ENCODE measurements at regions not wholly inside any gene's neighbourhood (a gene's known extent, or its start where the extent isn't known, plus 50 kb on each side); places are given as distances from the start of the nearest gene placed in this dataset.

DNA sequence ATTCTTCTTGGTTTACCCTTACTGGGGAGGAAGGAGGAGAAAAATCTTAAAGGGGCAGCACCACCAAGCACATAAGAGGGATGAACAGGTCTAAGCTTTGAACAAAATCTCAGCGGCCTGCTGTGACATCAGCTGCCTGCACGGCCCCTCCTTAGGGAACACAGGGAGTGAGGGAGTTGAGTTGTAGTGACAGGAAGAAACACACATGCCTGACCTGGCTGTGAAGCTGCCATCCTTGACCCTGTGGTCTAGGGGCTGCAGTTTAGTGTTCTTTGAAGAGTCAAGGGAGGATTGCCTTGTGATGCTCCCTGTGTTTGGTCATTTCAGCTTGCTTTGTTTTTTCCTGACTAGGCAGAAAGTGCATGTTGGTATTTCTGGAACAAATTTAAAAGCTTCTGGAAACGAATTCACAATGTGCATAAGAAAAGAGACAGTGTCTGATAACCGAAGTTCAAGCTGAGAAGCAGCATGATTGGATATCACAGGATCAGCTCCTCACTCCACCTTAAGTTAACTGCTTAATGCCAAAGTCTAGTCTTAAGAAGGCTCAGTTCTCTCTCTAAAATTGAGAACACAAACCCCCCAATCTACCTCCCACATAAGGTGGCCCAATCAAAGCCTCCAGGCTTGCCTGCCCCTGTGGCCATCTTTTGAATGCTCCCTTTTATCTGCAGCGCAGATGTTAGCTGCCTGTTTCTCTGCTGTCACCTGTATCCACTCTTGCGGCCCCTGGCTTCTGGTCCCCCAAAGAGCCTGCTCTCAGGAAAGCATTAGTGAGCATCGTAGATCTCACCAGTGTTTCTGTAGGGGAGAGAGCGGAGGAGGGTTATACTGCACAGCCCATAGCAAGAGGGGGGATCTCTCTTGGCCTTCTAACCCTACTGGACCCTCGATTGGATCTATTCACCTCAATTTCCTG, 82.2 kb downstream of the SCN11A start:
- FAIRE-seq (no peak), DNase-seq (no peak)
- no peak overlapping the region for H3K27ac ChIP-seq (ENCODE audit: low read depth in 1 of 3, low read length in 2 of 3)
- no peaks in the 10 kb centered on the region for H3K27me3 ChIP-seq (ENCODE audit: control insufficient read depth in 3 of 3, insufficient read depth in 3 of 3, low read length in 3 of 3)
- no peaks in the 10 kb centered on the region for H3K9me3 ChIP-seq (ENCODE audit: control insufficient read depth in 2 of 2, insufficient read depth in 1 of 2, low read depth in 1 of 2, low read length in 1 of 2)
- H3K36me3 ChIP-seq (ENCODE audit: control insufficient read depth in 3 of 3, insufficient read depth in 2 of 3, low read depth in 1 of 3, low read length in 3 of 3), result no peaks in the 10 kb centered on the region
- WGBS, 3 donors, result 52 to 59% (median 53%) methylated on average over 9 of the region's 9 CpGs
- no peaks in the 10 kb centered on the region for H3K4me1 ChIP-seq (ENCODE audit: control insufficient read depth in 3 of 3, insufficient read depth in 2 of 3, low read depth in 1 of 3, low read length in 2 of 3)
- H3K4me3 ChIP-seq (ENCODE audit: low read depth in 1 of 3, low read length in 3 of 3), result no peak overlapping the region

DNA sequence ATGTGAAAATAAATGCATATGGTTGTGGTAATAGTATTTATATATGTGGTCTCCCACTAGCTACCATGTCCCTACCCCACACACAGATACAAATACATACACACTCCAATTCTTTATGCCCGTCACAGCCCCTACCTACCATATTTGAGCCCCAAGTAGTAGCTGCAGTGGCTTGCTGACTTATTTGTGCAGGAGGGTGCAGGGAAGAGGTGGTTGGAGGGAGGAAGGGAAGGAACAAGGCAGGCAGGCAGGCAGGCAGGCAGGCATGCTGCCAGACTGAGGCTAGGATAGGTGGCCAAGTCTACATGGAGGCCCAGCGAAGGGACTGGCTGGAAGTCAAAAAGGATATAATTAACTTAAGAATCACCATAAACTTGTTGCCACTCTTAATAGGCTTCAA, 82.9 kb downstream of the SCN11A start:
- DNase-seq, result no peak
- no peak overlapping the region for H3K27ac ChIP-seq (ENCODE audit: low read depth in 1 of 3, low read length in 2 of 3)
- WGBS, 3 donors, result 77 to 88% (median 79%) methylated on average over 2 of the region's 2 CpGs
- no peaks in the 10 kb centered on the region for H3K9me3 ChIP-seq (ENCODE audit: control insufficient read depth in 2 of 2, insufficient read depth in 1 of 2, low read depth in 1 of 2, low read length in 1 of 2)
- no peaks in the 10 kb centered on the region for H3K36me3 ChIP-seq (ENCODE audit: control insufficient read depth in 3 of 3, insufficient read depth in 2 of 3, low read depth in 1 of 3, low read length in 3 of 3)
- H3K27me3 ChIP-seq (ENCODE audit: control insufficient read depth in 3 of 3, insufficient read depth in 3 of 3, low read length in 3 of 3), result no peaks in the 10 kb centered on the region
- no peak for FAIRE-seq
- no peak overlapping the region for H3K4me3 ChIP-seq (ENCODE audit: low read depth in 1 of 3, low read length in 3 of 3)
- no peaks in the 10 kb centered on the region for H3K4me1 ChIP-seq (ENCODE audit: control insufficient read depth in 3 of 3, insufficient read depth in 2 of 3, low read depth in 1 of 3, low read length in 2 of 3)

DNA sequence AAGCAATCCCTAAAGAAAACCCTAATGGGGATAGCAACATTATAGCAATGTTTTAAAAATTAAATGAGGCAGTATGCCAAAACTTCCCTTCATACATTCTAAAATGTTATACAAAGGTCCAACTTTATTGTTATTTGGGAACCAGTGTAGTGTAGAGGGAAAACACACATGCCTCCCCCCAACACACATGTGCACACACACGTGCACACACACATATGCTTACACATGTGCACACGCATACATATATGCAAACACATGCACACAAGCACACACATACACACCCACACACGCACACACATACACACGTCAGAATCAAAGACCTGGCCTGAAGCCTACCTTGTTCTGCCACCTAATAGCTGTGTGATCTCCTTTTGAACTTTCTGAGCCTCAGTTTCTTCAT, 83.3 kb downstream of the SCN11A start:
- H3K4me3 ChIP-seq (ENCODE audit: low read depth in 1 of 3, low read length in 3 of 3), result no peak overlapping the region
- H3K9me3 ChIP-seq (ENCODE audit: control insufficient read depth in 2 of 2, insufficient read depth in 1 of 2, low read depth in 1 of 2, low read length in 1 of 2), result no peaks in the 10 kb centered on the region
- no peak overlapping the region for H3K27ac ChIP-seq (ENCODE audit: low read depth in 1 of 3, low read length in 2 of 3)
- H3K36me3 ChIP-seq (ENCODE audit: control insufficient read depth in 3 of 3, insufficient read depth in 2 of 3, low read depth in 1 of 3, low read length in 3 of 3), result no peaks in the 10 kb centered on the region
- 74 to 84% (median 78%) methylated on average over 4 of the region's 4 CpGs for WGBS, 3 donors
- H3K27me3 ChIP-seq (ENCODE audit: control insufficient read depth in 3 of 3, insufficient read depth in 3 of 3, low read length in 3 of 3), result no peaks in the 10 kb centered on the region
- DNase-seq (no peak), FAIRE-seq (no peak)
- no peaks in the 10 kb centered on the region for H3K4me1 ChIP-seq (ENCODE audit: control insufficient read depth in 3 of 3, insufficient read depth in 2 of 3, low read depth in 1 of 3, low read length in 2 of 3)

DNA sequence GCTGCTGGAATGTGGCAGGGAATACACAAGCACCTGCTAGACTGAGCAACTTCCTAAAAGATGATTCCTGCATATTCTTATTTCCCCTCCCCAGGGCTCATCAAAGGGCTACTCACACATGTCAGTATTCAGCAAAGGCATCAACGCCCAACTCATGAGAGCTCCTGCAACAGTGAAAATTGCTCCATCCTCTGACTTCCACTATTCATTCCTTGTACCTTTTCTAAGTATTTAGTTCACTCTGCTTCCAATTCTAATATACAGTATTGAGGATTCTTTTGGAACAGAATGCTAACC, 84.1 kb downstream of the SCN11A start:
- no peaks in the 10 kb centered on the region for H3K36me3 ChIP-seq (ENCODE audit: control insufficient read depth in 3 of 3, insufficient read depth in 2 of 3, low read depth in 1 of 3, low read length in 3 of 3)

DNA sequence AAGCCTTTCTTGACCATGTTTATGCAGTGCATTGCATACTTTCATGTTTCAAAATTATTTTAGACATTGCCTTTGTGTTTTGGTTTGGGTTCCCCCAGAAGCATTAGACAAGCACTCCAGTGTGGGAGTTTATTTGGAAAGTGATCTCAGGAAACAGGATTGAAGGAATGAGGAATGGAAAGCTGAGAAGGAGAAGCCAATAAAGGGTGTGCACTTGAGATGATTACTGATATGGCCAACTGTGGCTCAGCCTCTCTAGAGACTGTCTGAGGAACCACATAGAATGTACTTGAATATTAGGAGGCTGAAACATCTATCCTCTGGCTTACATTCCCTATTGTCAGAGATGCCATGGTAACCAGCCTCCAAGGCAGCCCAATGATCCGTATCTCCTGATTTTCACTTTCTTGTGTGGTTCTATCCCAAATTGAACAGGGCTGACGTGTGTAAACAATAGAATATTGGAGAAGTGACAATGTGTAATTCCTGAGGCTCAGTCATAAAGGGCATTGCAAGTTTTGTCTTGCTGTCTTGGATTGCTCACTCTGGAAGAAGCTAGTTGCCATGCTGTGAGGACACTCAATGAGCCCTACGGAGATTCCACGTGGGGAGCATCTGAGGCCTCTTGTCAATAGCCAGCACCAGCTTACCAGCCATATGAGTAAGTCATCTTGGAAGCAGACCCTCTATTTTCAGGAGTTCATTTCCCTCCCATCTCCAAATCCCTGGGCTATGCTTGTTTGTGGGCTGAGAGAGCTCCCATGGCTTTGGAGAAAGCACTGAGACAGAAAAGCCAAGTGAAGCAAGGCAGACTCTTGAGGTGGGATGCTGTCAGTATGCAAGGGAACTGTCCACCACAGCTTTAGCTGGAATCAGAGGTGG, 84.7 kb downstream of the SCN11A start:
- Histone ChIP-seq H3K4me3 (ENCODE audit: low read depth in 1 of 3, low read length in 3 of 3) (no peak overlapping the region), H3K27ac (ENCODE audit: low read depth in 1 of 3, low read length in 2 of 3) (no peak overlapping the region), H3K36me3 (ENCODE audit: control insufficient read depth in 3 of 3, insufficient read depth in 2 of 3, low read depth in 1 of 3, low read length in 3 of 3) (no peaks in the 10 kb centered on the region), H3K27me3 (ENCODE audit: control insufficient read depth in 3 of 3, insufficient read depth in 3 of 3, low read length in 3 of 3) (no peaks in the 10 kb centered on the region), H3K4me1 (ENCODE audit: control insufficient read depth in 3 of 3, insufficient read depth in 2 of 3, low read depth in 1 of 3, low read length in 2 of 3) (no peaks in the 10 kb centered on the region), H3K9me3 (ENCODE audit: control insufficient read depth in 2 of 2, insufficient read depth in 1 of 2, low read depth in 1 of 2, low read length in 1 of 2) (no peaks in the 10 kb centered on the region)
- WGBS, 3 donors, result 76 to 84% (median 78%) methylated on average over 4 of the region's 4 CpGs
- no peak for DNase-seq
- no peak for FAIRE-seq

More for the DNA sequence above, 84.1 kb downstream of the SCN11A start:
- 35 to 72% (median 43%) methylated on average over 1 of the region's 1 CpG for WGBS, 3 donors
- H3K4me3 ChIP-seq (ENCODE audit: low read depth in 1 of 3, low read length in 3 of 3), result no peak overlapping the region
- FAIRE-seq, result no peak
- H3K27me3 ChIP-seq (ENCODE audit: control insufficient read depth in 3 of 3, insufficient read depth in 3 of 3, low read length in 3 of 3), result no peaks in the 10 kb centered on the region
- no peak overlapping the region for H3K27ac ChIP-seq (ENCODE audit: low read depth in 1 of 3, low read length in 2 of 3)
- no peaks in the 10 kb centered on the region for H3K4me1 ChIP-seq (ENCODE audit: control insufficient read depth in 3 of 3, insufficient read depth in 2 of 3, low read depth in 1 of 3, low read length in 2 of 3)
- DNase-seq, result no peak
- no peaks in the 10 kb centered on the region for H3K9me3 ChIP-seq (ENCODE audit: control insufficient read depth in 2 of 2, insufficient read depth in 1 of 2, low read depth in 1 of 2, low read length in 1 of 2)

DNA sequence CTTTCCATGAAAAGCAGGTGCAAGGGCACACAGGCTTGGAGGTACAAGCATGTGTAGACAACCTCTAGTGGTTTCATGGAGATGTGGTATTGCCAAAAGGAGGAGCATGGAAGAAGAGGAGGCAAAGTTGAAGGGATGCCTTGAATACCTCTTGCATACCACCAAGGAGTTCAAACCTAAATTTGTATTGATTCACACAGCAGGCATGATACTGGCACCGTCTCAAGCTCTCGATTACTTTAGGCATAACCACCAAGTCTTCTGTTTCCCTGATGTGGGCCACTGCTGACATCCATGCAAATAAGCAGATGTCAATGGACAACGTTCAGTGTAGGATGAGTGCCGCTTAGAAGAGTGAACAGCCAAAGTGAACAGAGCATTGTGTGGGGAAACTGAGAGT, 87.1 kb downstream of the SCN11A start:
- no peaks in the 10 kb centered on the region for H3K36me3 ChIP-seq (ENCODE audit: control insufficient read depth in 3 of 3, insufficient read depth in 2 of 3, low read depth in 1 of 3, low read length in 3 of 3)
- no peak overlapping the region for H3K4me3 ChIP-seq (ENCODE audit: low read depth in 1 of 3, low read length in 3 of 3)
- no peak overlapping the region for H3K27ac ChIP-seq (ENCODE audit: low read depth in 1 of 3, low read length in 2 of 3)
- no peaks in the 10 kb centered on the region for H3K9me3 ChIP-seq (ENCODE audit: control insufficient read depth in 2 of 2, insufficient read depth in 1 of 2, low read depth in 1 of 2, low read length in 1 of 2)
- H3K4me1 ChIP-seq (ENCODE audit: control insufficient read depth in 3 of 3, insufficient read depth in 2 of 3, low read depth in 1 of 3, low read length in 2 of 3), result no peaks in the 10 kb centered on the region
- H3K27me3 ChIP-seq (ENCODE audit: control insufficient read depth in 3 of 3, insufficient read depth in 3 of 3, low read length in 3 of 3), result no peaks in the 10 kb centered on the region
- 88 to 89% (median 89%) methylated on average over 4 of the region's 4 CpGs for WGBS, 3 donors
- DNase-seq (no peak), FAIRE-seq (no peak)

DNA sequence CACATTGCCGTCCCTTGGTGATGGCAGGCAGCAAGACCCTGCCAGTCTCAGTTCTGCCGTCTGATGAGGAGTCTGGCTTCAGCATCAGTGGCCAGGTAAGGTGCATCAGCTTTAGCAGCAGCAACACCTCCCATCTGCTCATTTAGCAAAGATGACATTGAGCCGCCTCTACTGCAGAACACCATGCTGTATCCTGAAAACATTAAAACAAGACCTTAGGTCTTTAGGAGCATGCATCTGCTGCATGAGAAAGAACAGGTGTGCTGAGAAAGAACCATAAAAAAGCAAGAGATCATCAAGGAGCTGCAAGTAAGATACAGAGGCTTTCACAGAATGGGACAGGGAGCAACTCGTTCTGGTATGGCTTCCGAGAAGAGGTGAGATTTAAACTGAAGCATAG, 87.5 kb downstream of the SCN11A start:
- FAIRE-seq, result no peak

DNA sequence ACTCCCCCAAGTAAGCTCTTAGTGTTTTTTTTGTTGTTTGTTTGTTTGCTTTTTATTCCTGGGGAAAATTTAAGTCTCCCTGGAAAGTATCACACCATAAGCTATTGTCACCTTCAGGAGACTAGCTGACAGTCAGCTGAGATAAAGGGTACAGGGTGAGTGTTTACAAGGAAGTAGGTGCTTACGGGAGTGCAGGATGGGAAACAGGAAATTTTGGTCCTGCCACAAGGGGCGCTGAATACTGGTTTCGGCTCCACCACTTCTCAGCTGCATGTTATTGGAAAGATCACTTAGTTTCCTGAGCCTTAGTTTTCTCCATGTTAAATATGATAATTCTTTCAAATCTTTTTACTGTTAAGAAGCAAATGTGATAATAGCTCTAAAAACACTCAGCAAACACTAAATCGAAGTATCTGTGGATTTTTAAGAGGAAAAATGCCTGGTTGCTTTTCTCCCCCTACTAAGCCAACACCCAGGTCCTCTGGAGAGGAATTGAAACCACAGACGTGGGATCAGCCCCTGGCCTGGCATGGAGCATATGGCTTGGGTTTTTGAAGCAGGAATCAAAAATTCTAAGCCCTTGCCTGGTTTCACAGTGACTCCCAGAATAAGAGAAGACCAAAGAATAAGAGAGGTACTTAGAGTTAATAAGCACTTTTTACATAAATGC, 90.7 kb downstream of the SCN11A start:
- H3K27me3 ChIP-seq (ENCODE audit: control insufficient read depth in 3 of 3, insufficient read depth in 3 of 3, low read length in 3 of 3), result no peaks in the 10 kb centered on the region
- no peaks in the 10 kb centered on the region for H3K9me3 ChIP-seq (ENCODE audit: control insufficient read depth in 2 of 2, insufficient read depth in 1 of 2, low read depth in 1 of 2, low read length in 1 of 2)
- 5 to 10% (median 9%) methylated on average over 5 of the region's 5 CpGs for WGBS, 3 donors
- H3K4me1 ChIP-seq (ENCODE audit: control insufficient read depth in 3 of 3, insufficient read depth in 2 of 3, low read depth in 1 of 3, low read length in 2 of 3), result no peaks in the 10 kb centered on the region
- FAIRE-seq, result no peak
- H3K36me3 ChIP-seq (ENCODE audit: control insufficient read depth in 3 of 3, insufficient read depth in 2 of 3, low read depth in 1 of 3, low read length in 3 of 3), result no peaks in the 10 kb centered on the region
- peak; percentile 53 to 64 for DNase-seq
- no peak overlapping the region for H3K27ac ChIP-seq (ENCODE audit: low read depth in 1 of 3, low read length in 2 of 3)
- no peak overlapping the region for H3K4me3 ChIP-seq (ENCODE audit: low read depth in 1 of 3, low read length in 3 of 3)

More for the DNA sequence above, 87.5 kb downstream of the SCN11A start:
- Histone ChIP-seq H3K4me1 (ENCODE audit: control insufficient read depth in 3 of 3, insufficient read depth in 2 of 3, low read depth in 1 of 3, low read length in 2 of 3) (no peaks in the 10 kb centered on the region), H3K4me3 (ENCODE audit: low read depth in 1 of 3, low read length in 3 of 3) (no peak overlapping the region), H3K27ac (ENCODE audit: low read depth in 1 of 3, low read length in 2 of 3) (no peak overlapping the region), H3K36me3 (ENCODE audit: control insufficient read depth in 3 of 3, insufficient read depth in 2 of 3, low read depth in 1 of 3, low read length in 3 of 3) (no peaks in the 10 kb centered on the region), H3K27me3 (ENCODE audit: control insufficient read depth in 3 of 3, insufficient read depth in 3 of 3, low read length in 3 of 3) (no peaks in the 10 kb centered on the region), H3K9me3 (ENCODE audit: control insufficient read depth in 2 of 2, insufficient read depth in 1 of 2, low read depth in 1 of 2, low read length in 1 of 2) (no peaks in the 10 kb centered on the region)
- WGBS, 3 donors, result 83 to 88% (median 83%) methylated on average over 5 of the region's 5 CpGs
- no peak for DNase-seq
